Endothelial cell of umbilical vein (primary cell): ENCODE measurements at regions not wholly inside any gene's neighbourhood (a gene's known extent, or its start where the extent isn't known, plus 50 kb on each side); places are given as distances from the start of the nearest gene placed in this dataset.

Source experiments
- BruUV-seq: library from RNA; stranded (reverse); fragments of 400-500 nt; replicated peaks from 2 replicates; lab custom pipeline; 2021; lab: Mats Ljungman, UMichigan
- CTCF ChIA-PET: fragments of 300-600, 350-600 bp; sonication (Branson Sonifier 250); formaldehyde crosslinking; loops from one replicate; lab custom pipeline; 2021; ENCODE audit warnings: antibody characterized with exemption, inconsistent platforms; lab: Charles Lee
- POLR2A ChIA-PET: fragments of 300-600, 350-600 bp; sonication (Branson Sonifier 250); formaldehyde crosslinking; loops from one replicate; lab custom pipeline; 2021; ENCODE audit warnings: antibody characterized with exemption, inconsistent platforms; lab: Charles Lee
- DNase-seq: peaks from one replicate; pipeline ENCODE4 v3.0.0-alpha.2; 2011; ENCODE audit warnings: low read depth, low spot score
- FAIRE-seq: peaks from 2 replicates; lab custom pipeline; 2011; peaks lifted over from hg19 to GRCh38; lab: Jason Lieb, UNC
- H2AFZ ChIP-seq: 2 replicates; pipeline ENCODE4 v1.6.0; 2012; ENCODE audit warnings: low read depth, low read length, control low read depth, inconsistent platforms
- H3K27ac ChIP-seq: 2 replicates; pipeline ENCODE4 v1.5.1; 2011; ENCODE audit warnings: low read depth, mild to moderate bottlenecking, control low read depth, low read length, moderate library complexity; ENCODE audit not compliant: insufficient read depth
- H3K27me3 ChIP-seq, 2 experiments: 2 replicates each; pipeline versions ENCODE4 v1.6.0 to v1.6.1; 2011; ENCODE audit warnings: low read length in 2 of 2, mixed read lengths in 1 of 2; ENCODE audit not compliant: control insufficient read depth in 2 of 2, insufficient read depth in 2 of 2
- H3K36me3 ChIP-seq, 2 experiments: 2 replicates in 1 of 2; 3 replicates in 1 of 2; pipeline ENCODE4 v1.5.1; 2011; ENCODE audit warnings: low read length in 2 of 2, mild to moderate bottlenecking in 1 of 2, moderate library complexity in 1 of 2; ENCODE audit not compliant: control insufficient read depth in 2 of 2, insufficient read depth in 2 of 2; ENCODE audit errors: extremely low read depth in 1 of 2
- H3K4me1 ChIP-seq: 3 replicates; pipeline ENCODE4 v1.5.1; 2011; ENCODE audit warnings: mild to moderate bottlenecking, low read length; ENCODE audit not compliant: control insufficient read depth, insufficient read depth; ENCODE audit errors: extremely low read depth
- H3K4me2 ChIP-seq: 2 replicates; pipeline ENCODE4 v1.6.1; 2011; ENCODE audit warnings: low read length, control low read depth, mixed read lengths; ENCODE audit not compliant: insufficient read depth
- H3K4me3 ChIP-seq, 3 experiments: fragments of 200-600 bp in 1 of 3; sonication (generic), shearing (Covaris generic) in 1 of 3; replicated peaks in 1 of 3; 2 replicates each; pipeline ENCODE4 v1.5.1; 2011 to 2016; ENCODE audit warnings: control low read depth in 3 of 3, low read length in 3 of 3, mild to moderate bottlenecking in 2 of 3, inconsistent platforms in 1 of 3, low read depth in 1 of 3, moderate library complexity in 1 of 3; ENCODE audit not compliant: insufficient read depth in 1 of 3
- H3K79me2 ChIP-seq: 2 replicates; pipeline ENCODE4 v1.6.0; 2012; ENCODE audit warnings: low read length, inconsistent platforms; ENCODE audit not compliant: control insufficient read depth, insufficient read depth
- H3K9ac ChIP-seq: replicated peaks from 2 replicates; pipeline ENCODE3; 2011; ENCODE audit warnings: low read length, control low read depth; ENCODE audit not compliant: insufficient read depth; ENCODE audit errors: extremely low read depth
- H3K9me1 ChIP-seq: replicated peaks from 3 replicates; pipeline ENCODE4 v1.6.0; 2011; ENCODE audit warnings: mild to moderate bottlenecking, low read length; ENCODE audit not compliant: control insufficient read depth, insufficient read depth; ENCODE audit errors: extremely low read depth
- H3K9me3 ChIP-seq: replicated peaks from 2 replicates; pipeline ENCODE4 v1.5.1; 2012; ENCODE audit warnings: low read length, inconsistent platforms; ENCODE audit not compliant: control insufficient read depth, insufficient read depth
- H4K20me1 ChIP-seq: replicated peaks from 2 replicates; pipeline ENCODE3; 2011; ENCODE audit warnings: mild to moderate bottlenecking, low read length; ENCODE audit not compliant: control insufficient read depth, insufficient read depth; ENCODE audit errors: extremely low read depth
- EZH2 ChIP-seq: IDR thresholded peaks from 2 replicates; pipeline ENCODE4 v1.6.1; 2012; ENCODE audit warnings: borderline replicate concordance, low read depth, mild to moderate bottlenecking, moderate library complexity, low read length, inconsistent platforms; ENCODE audit not compliant: severe bottlenecking
- FOS ChIP-seq: IDR thresholded peaks from 2 replicates; pipeline ENCODE4 v1.6.1; 2011; ENCODE audit warnings: mild to moderate bottlenecking, low read length, moderate library complexity, borderline replicate concordance; ENCODE audit not compliant: insufficient read depth
- GATA2 ChIP-seq: IDR thresholded peaks from 2 replicates; pipeline ENCODE4 v1.7.0; 2011; ENCODE audit warnings: low read depth, mild to moderate bottlenecking, moderate library complexity, mixed read lengths, low read length; ENCODE audit not compliant: insufficient read length, insufficient read depth
- JUN ChIP-seq: IDR thresholded peaks from 2 replicates; pipeline ENCODE4 v1.6.1; 2011; ENCODE audit warnings: borderline replicate concordance, low read depth; ENCODE audit not compliant: insufficient read length, insufficient read depth
- MYC ChIP-seq: IDR thresholded peaks from one replicate; pipeline ENCODE4 v1.6.1; 2011; ENCODE audit warnings: mild to moderate bottlenecking, low read depth, low read length
- POLR2A ChIP-seq: IDR thresholded peaks from 2 replicates; pipeline ENCODE4 v1.6.1; 2012; ENCODE audit warnings: low read depth, mild to moderate bottlenecking, control low read depth, low read length
- POLR2AphosphoS5 ChIP-seq: IDR thresholded peaks from 2 replicates; pipeline ENCODE4 v1.6.1; 2012; ENCODE audit warnings: low read depth, mild to moderate bottlenecking, control low read depth, low read length, moderate library complexity; ENCODE audit not compliant: insufficient read depth
- dilution Hi-C: fragments of 300-500 bp; cut with MboI; formaldehyde crosslinking; loops from one replicate; pipeline ENCODE4 v1.15.0; 2019; ENCODE audit warnings: low sequenced_read_pairs; ENCODE audit not compliant: extremely low pct_ligation_motif_present
- intact Hi-C: fragments of 100-400 bp; cut with micrococcal nuclease; formaldehyde crosslinking; loops from one replicate; pipeline ENCODE4 v1.10.0; 2022
- TF ChIP-seq, protein P1 (sequence below), 2 donors: IDR thresholded peaks; 1 replicate in 1 of 2; 2 replicates in 1 of 2; pipeline ENCODE4 v1.5.1; 2011; ENCODE audit warnings: low read length in 2 of 2, mild to moderate bottlenecking in 2 of 2, moderate library complexity in 2 of 2, control low read depth in 1 of 2, inconsistent platforms in 1 of 2, low read depth in 1 of 2; ENCODE audit not compliant: insufficient read depth in 1 of 2; ENCODE audit errors: extremely low read depth in 1 of 2
- TF ChIP-seq, protein P2 (sequence below): IDR thresholded peaks from 2 replicates; pipeline ENCODE4 v1.6.1; 2011; ENCODE audit not compliant: insufficient read depth, insufficient read length

GRCh38 chr13:58437427-58437826, 805.9 kb downstream of the PCDH17 start:
- no TSS peak for BruUV-seq
- no peaks in the 10 kb centered on the region for H3K9me3 ChIP-seq
- dilution Hi-C loops = no loop called here

More at GRCh38 chr13:58437427-58437826, 805.9 kb downstream of the PCDH17 start:
- intact Hi-C loops = no loop called here
- Histone ChIP-seq H3K4me3 (no peak overlapping the region), H3K4me1 (no peaks in the 10 kb centered on the region), H3K4me2 (no peak overlapping the region), H2AFZ (no peak overlapping the region), H3K9ac (no peak overlapping the region), H3K27ac (no peak overlapping the region), H3K36me3 (no peaks in the 10 kb centered on the region), H4K20me1 (no peaks in the 10 kb centered on the region), H3K27me3 (no peaks in the 10 kb centered on the region), H3K9me1 (no peaks in the 10 kb centered on the region), H3K79me2 (no peaks in the 10 kb centered on the region)
- CTCF ChIA-PET = no interaction called here
- TF ChIP-seq, protein P1, sequence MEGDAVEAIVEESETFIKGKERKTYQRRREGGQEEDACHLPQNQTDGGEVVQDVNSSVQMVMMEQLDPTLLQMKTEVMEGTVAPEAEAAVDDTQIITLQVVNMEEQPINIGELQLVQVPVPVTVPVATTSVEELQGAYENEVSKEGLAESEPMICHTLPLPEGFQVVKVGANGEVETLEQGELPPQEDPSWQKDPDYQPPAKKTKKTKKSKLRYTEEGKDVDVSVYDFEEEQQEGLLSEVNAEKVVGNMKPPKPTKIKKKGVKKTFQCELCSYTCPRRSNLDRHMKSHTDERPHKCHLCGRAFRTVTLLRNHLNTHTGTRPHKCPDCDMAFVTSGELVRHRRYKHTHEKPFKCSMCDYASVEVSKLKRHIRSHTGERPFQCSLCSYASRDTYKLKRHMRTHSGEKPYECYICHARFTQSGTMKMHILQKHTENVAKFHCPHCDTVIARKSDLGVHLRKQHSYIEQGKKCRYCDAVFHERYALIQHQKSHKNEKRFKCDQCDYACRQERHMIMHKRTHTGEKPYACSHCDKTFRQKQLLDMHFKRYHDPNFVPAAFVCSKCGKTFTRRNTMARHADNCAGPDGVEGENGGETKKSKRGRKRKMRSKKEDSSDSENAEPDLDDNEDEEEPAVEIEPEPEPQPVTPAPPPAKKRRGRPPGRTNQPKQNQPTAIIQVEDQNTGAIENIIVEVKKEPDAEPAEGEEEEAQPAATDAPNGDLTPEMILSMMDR (IDR thresholded peaks at IDR 0.05; ENCODE audit: extremely low read depth in 1 of 2, insufficient read depth in 1 of 2, low read depth in 1 of 2, low read length in 2 of 2) = no peak
- TF ChIP-seq MYC = no peak
- TF ChIP-seq POLR2A = no peak
- TF ChIP-seq, protein P2, sequence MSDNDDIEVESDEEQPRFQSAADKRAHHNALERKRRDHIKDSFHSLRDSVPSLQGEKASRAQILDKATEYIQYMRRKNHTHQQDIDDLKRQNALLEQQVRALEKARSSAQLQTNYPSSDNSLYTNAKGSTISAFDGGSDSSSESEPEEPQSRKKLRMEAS = no peak
- TF ChIP-seq EZH2 = no peak
- no peak for TF ChIP-seq GATA2
- TF ChIP-seq JUN = no peak
- no peak for TF ChIP-seq FOS
- TF ChIP-seq POLR2AphosphoS5 = no peak
- POLR2A ChIA-PET = no interaction called here
- FAIRE-seq (no peak), DNase-seq (no peak)
